Loucy (cell line): ENCODE measurements at regions not wholly inside any gene's neighbourhood (a gene's known extent, or its start where the extent isn't known, plus 50 kb on each side); places are given as distances from the start of the nearest gene placed in this dataset.

Source experiments
- H2AFZ ChIP-seq: fragments of 200-600 bp; sonication (generic); 2 replicates; pipeline ENCODE4 v1.6.0; 2016; ENCODE audit warnings: antibody characterized with exemption, mild to moderate bottlenecking, low read length, moderate library complexity
- H3F3A ChIP-seq: fragments of 200-600 bp; 2 replicates; pipeline ENCODE4 v1.6.0; 2016; ENCODE audit warnings: antibody characterized with exemption, low read depth, mild to moderate bottlenecking
- H3K27me3 ChIP-seq: fragments of 200-600 bp; sonication (generic); 2 replicates; pipeline ENCODE4 v1.6.1; 2014; ENCODE audit warnings: low read length, mild to moderate bottlenecking; ENCODE audit not compliant: insufficient read depth, poor library complexity, severe bottlenecking
- H3K36me3 ChIP-seq: fragments of 200-600 bp; sonication (generic); 2 replicates; pipeline ENCODE4 v1.6.1; 2016; ENCODE audit warnings: low read length; ENCODE audit not compliant: insufficient read depth
- H3K4me1 ChIP-seq: fragments of 200-600 bp; sonication (generic); 2 replicates; pipeline ENCODE4 v1.5.1; 2014; ENCODE audit warnings: low read length, mild to moderate bottlenecking; ENCODE audit not compliant: insufficient read depth, poor library complexity, severe bottlenecking
- H3K4me2 ChIP-seq: fragments of 200-600 bp; sonication (generic); 2 replicates; pipeline ENCODE4 v1.6.0; 2014; ENCODE audit warnings: antibody characterized with exemption, low read length, low read depth, mild to moderate bottlenecking; ENCODE audit not compliant: poor library complexity, severe bottlenecking
- H3K4me3 ChIP-seq: fragments of 200-600 bp; sonication (generic); 2 replicates; pipeline ENCODE4 v1.5.1; 2014; ENCODE audit warnings: low read length, mild to moderate bottlenecking, mixed read lengths; ENCODE audit not compliant: poor library complexity, severe bottlenecking
- H3K79me2 ChIP-seq: fragments of 200-600 bp; sonication (generic); 2 replicates; pipeline ENCODE4 v1.6.1; 2014; ENCODE audit warnings: low read length; ENCODE audit not compliant: insufficient read depth
- H3K9ac ChIP-seq: fragments of 200-600 bp; sonication (generic); 2 replicates; pipeline ENCODE4 v1.6.0; 2014; ENCODE audit warnings: mild to moderate bottlenecking, low read depth, low read length, moderate library complexity; ENCODE audit not compliant: poor library complexity, severe bottlenecking
- H3K9me2 ChIP-seq: fragments of 200-600 bp; sonication (generic); replicated peaks from 2 replicates; pipeline ENCODE4 v1.6.1; 2016; ENCODE audit warnings: low read depth, low read length, mixed read lengths
- H3K9me3 ChIP-seq: fragments of 200-600 bp; sonication (generic); 2 replicates; pipeline ENCODE4 v1.6.1; 2014; ENCODE audit warnings: mild to moderate bottlenecking, antibody characterized with exemption, low read length, low read depth; ENCODE audit not compliant: insufficient read depth
- H4K20me1 ChIP-seq: fragments of 200-600 bp; sonication (generic); 2 replicates; pipeline ENCODE4 v1.6.0; 2014; ENCODE audit warnings: antibody characterized with exemption, low read length, mild to moderate bottlenecking; ENCODE audit not compliant: insufficient read depth, poor library complexity, severe bottlenecking
- EZH2phosphoT487 ChIP-seq: fragments of 200-600 bp; IDR thresholded peaks from 2 replicates; pipeline ENCODE4 v1.6.1; 2018; ENCODE audit warnings: antibody characterized with exemption, mild to moderate bottlenecking, moderate library complexity, borderline replicate concordance
- TF ChIP-seq, protein P1 (sequence below): fragments of 200-600 bp; sonication (generic); conservative IDR thresholded peaks from 2 replicates; pipeline ENCODE4 v1.5.1; 2014; ENCODE audit warnings: mild to moderate bottlenecking, antibody characterized with exemption, low read length

DNA sequence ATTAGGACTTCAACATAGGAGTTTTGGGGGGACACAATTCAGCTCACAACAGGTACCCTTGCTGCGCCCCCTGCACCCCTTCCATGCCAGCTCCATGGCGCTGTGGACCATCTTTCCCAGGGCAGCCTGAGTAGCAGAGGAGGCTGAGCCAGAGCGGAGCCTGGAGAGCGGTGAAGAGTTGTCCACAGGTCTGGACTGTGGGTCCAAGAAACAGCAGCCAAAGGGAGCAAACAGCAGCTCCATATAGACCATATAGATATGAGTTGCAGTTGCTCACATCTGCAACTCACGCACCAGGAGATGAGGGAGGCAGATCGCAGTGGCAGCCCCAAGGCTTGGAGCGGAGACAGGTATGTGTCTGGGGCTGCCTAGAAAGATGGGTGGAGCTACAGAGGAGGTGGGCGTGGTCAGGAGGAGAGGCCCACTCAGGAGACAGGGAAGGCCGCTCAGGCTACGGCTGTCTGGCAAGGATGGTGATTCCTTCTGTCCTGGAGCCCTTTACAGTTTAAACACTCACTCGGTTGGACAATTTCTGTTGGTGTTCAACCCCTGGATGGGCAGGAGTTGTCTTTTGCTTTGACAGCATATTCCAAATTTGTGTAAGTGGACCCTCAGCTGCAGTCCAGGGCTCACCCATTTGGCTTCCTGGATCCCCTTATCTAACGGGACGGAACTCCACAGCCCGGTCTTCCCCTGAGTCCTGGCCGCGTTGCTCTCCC is 155.1 kb downstream of the LPIN1 start:
- Histone ChIP-seq H3K27me3 (no peaks in the 10 kb centered on the region), H3K9me2 (no peaks in the 10 kb centered on the region), H3K4me3 (no peak overlapping the region), H3K4me2 (no peak overlapping the region), H3K79me2 (no peaks in the 10 kb centered on the region), H3K36me3 (no peaks in the 10 kb centered on the region), H2AFZ (no peak overlapping the region), H3K9me3 (no peaks in the 10 kb centered on the region), H3K4me1 (no peaks in the 10 kb centered on the region), H3F3A (no peaks in the 10 kb centered on the region), H3K9ac (no peak overlapping the region), H4K20me1 (no peaks in the 10 kb centered on the region)
- TF ChIP-seq, protein P1, sequence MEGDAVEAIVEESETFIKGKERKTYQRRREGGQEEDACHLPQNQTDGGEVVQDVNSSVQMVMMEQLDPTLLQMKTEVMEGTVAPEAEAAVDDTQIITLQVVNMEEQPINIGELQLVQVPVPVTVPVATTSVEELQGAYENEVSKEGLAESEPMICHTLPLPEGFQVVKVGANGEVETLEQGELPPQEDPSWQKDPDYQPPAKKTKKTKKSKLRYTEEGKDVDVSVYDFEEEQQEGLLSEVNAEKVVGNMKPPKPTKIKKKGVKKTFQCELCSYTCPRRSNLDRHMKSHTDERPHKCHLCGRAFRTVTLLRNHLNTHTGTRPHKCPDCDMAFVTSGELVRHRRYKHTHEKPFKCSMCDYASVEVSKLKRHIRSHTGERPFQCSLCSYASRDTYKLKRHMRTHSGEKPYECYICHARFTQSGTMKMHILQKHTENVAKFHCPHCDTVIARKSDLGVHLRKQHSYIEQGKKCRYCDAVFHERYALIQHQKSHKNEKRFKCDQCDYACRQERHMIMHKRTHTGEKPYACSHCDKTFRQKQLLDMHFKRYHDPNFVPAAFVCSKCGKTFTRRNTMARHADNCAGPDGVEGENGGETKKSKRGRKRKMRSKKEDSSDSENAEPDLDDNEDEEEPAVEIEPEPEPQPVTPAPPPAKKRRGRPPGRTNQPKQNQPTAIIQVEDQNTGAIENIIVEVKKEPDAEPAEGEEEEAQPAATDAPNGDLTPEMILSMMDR, result no peak
- TF ChIP-seq EZH2phosphoT487, result no peak

DNA sequence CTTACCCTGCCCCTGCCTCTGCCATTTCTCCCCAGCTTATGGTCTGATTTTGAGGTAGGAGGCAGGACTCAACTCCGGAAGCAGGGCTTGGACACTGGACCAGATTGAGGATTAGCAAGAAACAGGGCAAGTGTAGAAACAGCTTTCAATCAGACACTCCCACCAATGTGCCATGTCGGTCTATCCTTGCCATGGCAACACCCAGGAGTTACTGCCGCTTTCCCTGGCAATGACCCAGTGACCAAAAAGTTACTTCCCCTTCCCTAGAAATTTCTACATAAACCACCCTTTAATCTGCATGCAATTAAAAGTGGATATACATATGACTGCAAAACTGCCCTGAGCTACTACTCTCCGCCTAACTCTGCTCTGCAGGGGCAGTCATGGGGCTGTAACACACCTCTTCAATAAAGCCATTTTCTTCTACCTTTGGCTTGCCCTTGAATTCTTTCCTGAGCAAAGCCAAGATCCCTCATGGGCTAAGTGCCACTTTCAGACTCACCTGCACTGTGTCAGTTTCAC is 156.7 kb downstream of the LPIN1 start:
- Histone ChIP-seq H3K4me1 (no peaks in the 10 kb centered on the region), H4K20me1 (no peaks in the 10 kb centered on the region), H3K4me2 (no peak overlapping the region), H2AFZ (no peak overlapping the region), H3K4me3 (no peak overlapping the region), H3F3A (no peaks in the 10 kb centered on the region), H3K9me3 (no peaks in the 10 kb centered on the region), H3K9ac (no peak overlapping the region), H3K9me2 (no peaks in the 10 kb centered on the region), H3K27me3 (no peaks in the 10 kb centered on the region), H3K79me2 (no peaks in the 10 kb centered on the region), H3K36me3 (no peaks in the 10 kb centered on the region)
- TF ChIP-seq, protein P1, result no peak
- no peak for TF ChIP-seq EZH2phosphoT487

DNA sequence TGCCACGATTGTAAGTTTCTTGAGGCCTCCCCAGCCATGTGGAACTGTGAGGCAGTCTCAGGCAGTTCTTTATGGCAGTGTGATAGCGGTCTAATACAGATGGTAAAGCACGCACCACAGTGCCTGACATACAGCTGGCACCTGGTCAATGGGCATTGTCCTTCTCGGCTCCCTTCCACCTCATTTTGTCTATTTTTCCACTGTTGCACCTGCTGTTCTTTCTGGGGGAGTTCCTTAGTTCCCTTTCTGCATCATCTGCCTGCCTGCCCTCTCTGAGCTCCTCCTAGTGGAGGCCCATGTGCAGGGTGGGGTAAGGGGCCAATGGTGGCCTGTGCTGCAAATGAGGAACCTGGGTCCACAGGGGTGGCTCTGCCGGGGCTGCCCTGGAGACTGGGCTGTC is 157.6 kb downstream of the LPIN1 start:
- Histone ChIP-seq H3K9me3 (no peaks in the 10 kb centered on the region), H3K4me3 (no peak overlapping the region), H3K4me2 (no peak overlapping the region)

More for the DNA sequence above, 157.6 kb downstream of the LPIN1 start:
- Histone ChIP-seq H3K27me3 (no peaks in the 10 kb centered on the region), H2AFZ (no peak overlapping the region), H3K9ac (no peak overlapping the region), H3K4me1 (no peaks in the 10 kb centered on the region), H3K9me2 (no peaks in the 10 kb centered on the region), H4K20me1 (no peaks in the 10 kb centered on the region), H3F3A (no peaks in the 10 kb centered on the region), H3K36me3 (no peaks in the 10 kb centered on the region), H3K79me2 (no peaks in the 10 kb centered on the region)
- TF ChIP-seq, protein P1, result peak; percentile 35; the same call in 1 of the 2 replicates
- no peak for TF ChIP-seq EZH2phosphoT487
